ENCODE measurements at regions not wholly inside any gene's neighbourhood (a gene's known extent, or its start where the extent isn't known, plus 50 kb on each side); places are given as distances from the start of the nearest gene placed in this dataset.

DNA sequence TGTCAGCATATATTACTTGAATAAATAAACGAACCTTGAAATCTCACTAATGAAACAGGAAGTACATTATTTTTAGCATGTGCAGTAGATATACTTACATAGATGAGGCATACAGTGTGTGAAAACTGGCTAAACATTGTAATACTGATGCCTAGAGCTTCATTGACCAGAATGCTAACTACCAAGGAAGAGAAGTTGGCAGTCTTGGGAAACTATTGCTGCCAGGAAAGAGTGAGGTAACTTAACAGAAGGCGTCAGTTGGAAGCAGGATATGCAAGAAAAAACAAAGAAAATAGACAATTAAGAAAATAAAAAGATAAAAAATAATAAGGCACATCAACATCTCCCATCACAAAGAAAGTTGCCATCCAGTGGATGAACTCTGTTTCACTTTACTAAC is 963.0 kb downstream of the TDRD15 start:
- TF ChIP-seq, protein P1, sequence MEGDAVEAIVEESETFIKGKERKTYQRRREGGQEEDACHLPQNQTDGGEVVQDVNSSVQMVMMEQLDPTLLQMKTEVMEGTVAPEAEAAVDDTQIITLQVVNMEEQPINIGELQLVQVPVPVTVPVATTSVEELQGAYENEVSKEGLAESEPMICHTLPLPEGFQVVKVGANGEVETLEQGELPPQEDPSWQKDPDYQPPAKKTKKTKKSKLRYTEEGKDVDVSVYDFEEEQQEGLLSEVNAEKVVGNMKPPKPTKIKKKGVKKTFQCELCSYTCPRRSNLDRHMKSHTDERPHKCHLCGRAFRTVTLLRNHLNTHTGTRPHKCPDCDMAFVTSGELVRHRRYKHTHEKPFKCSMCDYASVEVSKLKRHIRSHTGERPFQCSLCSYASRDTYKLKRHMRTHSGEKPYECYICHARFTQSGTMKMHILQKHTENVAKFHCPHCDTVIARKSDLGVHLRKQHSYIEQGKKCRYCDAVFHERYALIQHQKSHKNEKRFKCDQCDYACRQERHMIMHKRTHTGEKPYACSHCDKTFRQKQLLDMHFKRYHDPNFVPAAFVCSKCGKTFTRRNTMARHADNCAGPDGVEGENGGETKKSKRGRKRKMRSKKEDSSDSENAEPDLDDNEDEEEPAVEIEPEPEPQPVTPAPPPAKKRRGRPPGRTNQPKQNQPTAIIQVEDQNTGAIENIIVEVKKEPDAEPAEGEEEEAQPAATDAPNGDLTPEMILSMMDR (IDR thresholded peaks at IDR 0.05) = no peak
- TF ChIP-seq POLR2AphosphoS5 (IDR thresholded peaks at IDR 0.05) (no peak), POLR2A (IDR thresholded peaks at IDR 0.05) (no peak)
